Esophagus squamous epithelium (tissue), 4 donors: ENCODE measurements at regions not wholly inside any gene's neighbourhood (a gene's known extent, or its start where the extent isn't known, plus 50 kb on each side); places are given as distances from the start of the nearest gene placed in this dataset.
"Not testable (repeated sequence)": the region's sequence is repeated elsewhere in the genome, so short reads cannot be mapped to it uniquely, and the experiment has no call there.

ENCODE experiments used
- POLR2A ChIP-seq, 4 donors: fragments of 450-650 bp; IDR thresholded peaks; one replicate each; pipeline ENCODE4 v1.6.1; 2017; ENCODE audit warnings: antibody characterized with exemption in 4 of 4, mild to moderate bottlenecking in 4 of 4, moderate library complexity in 3 of 4
- TF ChIP-seq, protein P1 (sequence below), 6 experiments: fragments of 450-650 bp in 4 of 6; fragments of 200-600 bp in 2 of 6; sonication (generic) in 2 of 6; IDR thresholded peaks; one replicate each; pipeline ENCODE4 v1.5.1; 2016 to 2019; ENCODE audit warnings: antibody characterized with exemption in 6 of 6, mild to moderate bottlenecking in 4 of 6, moderate library complexity in 4 of 6

DNA sequence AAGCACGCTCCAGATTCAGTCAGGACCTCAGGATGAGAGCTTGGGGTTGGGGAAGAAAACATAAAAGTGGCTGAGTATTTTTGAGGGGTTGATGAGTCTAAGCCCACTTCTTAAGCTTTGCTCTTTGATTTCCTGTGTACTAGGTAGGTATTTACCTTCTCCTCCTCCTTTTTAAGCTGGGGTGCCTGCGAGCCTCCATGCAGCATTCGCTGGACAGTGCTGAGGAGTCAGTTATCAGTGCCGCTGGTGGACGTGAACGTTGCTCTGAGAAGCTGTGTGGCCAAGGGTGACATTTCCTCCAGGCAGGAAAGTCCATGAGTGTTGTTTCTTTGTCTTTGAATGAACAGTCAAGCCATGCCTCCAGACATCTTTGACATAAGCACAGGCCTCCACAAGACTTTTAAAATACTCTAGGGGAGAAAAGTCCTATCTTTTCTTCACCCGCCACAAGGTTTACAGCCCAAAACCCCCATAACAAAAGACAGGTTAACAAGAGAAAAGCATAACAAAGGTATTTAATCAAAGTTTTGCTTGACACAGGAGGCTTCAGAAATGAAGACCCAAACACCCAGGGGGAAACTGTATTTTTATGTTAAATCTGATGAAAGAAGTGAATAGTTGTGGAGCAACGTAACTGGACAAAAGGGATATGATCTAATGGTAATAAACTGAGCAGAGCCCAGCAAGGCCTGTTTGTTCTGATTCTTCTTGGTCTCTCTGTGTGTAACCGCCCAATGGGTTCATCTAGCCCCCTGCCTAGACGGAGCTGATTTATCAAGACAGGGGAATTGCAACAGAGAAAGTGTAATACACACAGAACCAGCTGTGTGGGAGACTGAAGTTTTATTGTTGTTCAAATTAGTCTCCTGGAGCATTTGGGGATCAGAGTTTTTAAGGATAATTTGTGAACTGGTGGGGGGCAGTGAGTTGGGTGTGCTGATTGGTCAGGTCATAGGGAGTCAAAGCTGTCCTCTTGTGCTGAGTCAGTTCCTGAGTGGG is 217.9 kb downstream of the SPATA31A1 start:
- TF ChIP-seq, protein P1, sequence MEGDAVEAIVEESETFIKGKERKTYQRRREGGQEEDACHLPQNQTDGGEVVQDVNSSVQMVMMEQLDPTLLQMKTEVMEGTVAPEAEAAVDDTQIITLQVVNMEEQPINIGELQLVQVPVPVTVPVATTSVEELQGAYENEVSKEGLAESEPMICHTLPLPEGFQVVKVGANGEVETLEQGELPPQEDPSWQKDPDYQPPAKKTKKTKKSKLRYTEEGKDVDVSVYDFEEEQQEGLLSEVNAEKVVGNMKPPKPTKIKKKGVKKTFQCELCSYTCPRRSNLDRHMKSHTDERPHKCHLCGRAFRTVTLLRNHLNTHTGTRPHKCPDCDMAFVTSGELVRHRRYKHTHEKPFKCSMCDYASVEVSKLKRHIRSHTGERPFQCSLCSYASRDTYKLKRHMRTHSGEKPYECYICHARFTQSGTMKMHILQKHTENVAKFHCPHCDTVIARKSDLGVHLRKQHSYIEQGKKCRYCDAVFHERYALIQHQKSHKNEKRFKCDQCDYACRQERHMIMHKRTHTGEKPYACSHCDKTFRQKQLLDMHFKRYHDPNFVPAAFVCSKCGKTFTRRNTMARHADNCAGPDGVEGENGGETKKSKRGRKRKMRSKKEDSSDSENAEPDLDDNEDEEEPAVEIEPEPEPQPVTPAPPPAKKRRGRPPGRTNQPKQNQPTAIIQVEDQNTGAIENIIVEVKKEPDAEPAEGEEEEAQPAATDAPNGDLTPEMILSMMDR (IDR thresholded peaks at IDR 0.05), result not testable (repeated sequence)
- TF ChIP-seq POLR2A (IDR thresholded peaks at IDR 0.05), result not testable (repeated sequence)
